WTC11 (cell line): ENCODE measurements at regions not wholly inside any gene's neighbourhood (a gene's known extent, or its start where the extent isn't known, plus 50 kb on each side); places are given as distances from the start of the nearest gene placed in this dataset.

Experiments used
- CREB1 ChIP-seq: sonication (generic); formaldehyde crosslinking; IDR thresholded peaks from 2 replicates; pipeline ENCODE4 v1.8.0; 2023; ENCODE audit warnings: mild to moderate bottlenecking, missing genetic modification reagents
- ESRRA ChIP-seq: sonication (generic); formaldehyde crosslinking; IDR thresholded peaks from 2 replicates; pipeline ENCODE4 v1.8.1; 2022; ENCODE audit warnings: mild to moderate bottlenecking, missing genetic modification reagents, borderline replicate concordance
- NR2C2 ChIP-seq: sonication (generic); formaldehyde crosslinking; IDR thresholded peaks from 2 replicates; pipeline ENCODE4 v1.8.0; 2022; ENCODE audit warnings: mild to moderate bottlenecking, missing genetic modification reagents
- SP1 ChIP-seq: sonication (generic); formaldehyde crosslinking; conservative IDR thresholded peaks from 2 replicates; pipeline ENCODE4 v1.8.1; 2022; ENCODE audit warnings: missing genetic modification reagents
- TEAD4 ChIP-seq: sonication (generic); formaldehyde crosslinking; IDR thresholded peaks from 2 replicates; pipeline ENCODE4 v1.8.0; 2022; ENCODE audit warnings: mild to moderate bottlenecking, missing genetic modification reagents
- ZNF138 ChIP-seq: sonication (generic); formaldehyde crosslinking; conservative IDR thresholded peaks from 2 replicates; pipeline ENCODE4 v1.8.1; 2022; ENCODE audit warnings: mild to moderate bottlenecking, moderate library complexity, missing genetic modification reagents
- ZNF423 ChIP-seq: fragments of 250-450 bp; sonication (Bioruptor Pico); IDR thresholded peaks from 2 replicates; pipeline ENCODE4 v2.1.2; 2022; ENCODE audit warnings: mild to moderate bottlenecking, moderate library complexity
- TF ChIP-seq, protein P1 (sequence below): sonication (generic); formaldehyde crosslinking; conservative IDR thresholded peaks from 2 replicates; pipeline ENCODE4 v1.8.1; 2023; ENCODE audit warnings: mild to moderate bottlenecking, low read depth, missing genetic modification reagents, moderate library complexity
- TF ChIP-seq, protein P2 (sequence below): fragments of 200-600 bp; IDR thresholded peaks from 2 replicates; pipeline ENCODE4 v1.8.0; 2022; ENCODE audit warnings: antibody characterized with exemption
- TF ChIP-seq, protein P3 (sequence below): sonication (generic); formaldehyde crosslinking; conservative IDR thresholded peaks from 2 replicates; pipeline ENCODE4 v1.8.1; 2022; ENCODE audit warnings: mild to moderate bottlenecking, missing genetic modification reagents
- TF ChIP-seq, protein P4 (sequence below): sonication (generic); formaldehyde crosslinking; IDR thresholded peaks from 2 replicates; pipeline ENCODE4 v1.8.0; 2022; ENCODE audit warnings: mild to moderate bottlenecking, missing genetic modification reagents
- TF ChIP-seq, protein P5 (sequence below): sonication (generic); formaldehyde crosslinking; IDR thresholded peaks from 2 replicates; pipeline ENCODE4 v1.8.1; 2023; ENCODE audit warnings: mild to moderate bottlenecking, missing genetic modification reagents

DNA sequence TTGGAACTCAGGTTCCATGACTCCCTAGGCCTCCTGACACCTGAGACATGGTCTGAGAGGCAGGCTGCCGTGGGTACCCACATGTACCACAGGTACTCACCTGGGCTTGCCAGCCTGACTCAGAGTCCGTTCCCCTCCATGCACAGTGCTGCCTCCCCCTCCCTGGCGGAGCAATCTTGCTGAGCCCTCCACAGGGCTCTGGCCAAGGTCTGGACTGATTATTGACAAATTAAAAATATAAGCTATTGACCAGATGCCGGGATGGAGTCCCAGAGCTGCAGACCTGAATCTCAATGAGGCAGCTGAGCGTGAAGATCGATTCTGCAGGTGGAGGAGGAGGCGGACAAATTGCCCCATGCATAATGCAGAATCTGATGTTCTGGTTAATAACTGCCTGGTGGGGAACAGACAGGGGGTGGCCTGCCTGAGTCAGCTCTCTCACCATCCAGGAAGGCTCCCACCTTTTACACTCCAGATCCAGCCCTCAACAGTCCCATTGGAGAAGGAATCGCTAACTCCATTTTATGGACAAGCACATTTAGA is 422.7 kb downstream of the MIAT start:
- TF ChIP-seq, protein P1, sequence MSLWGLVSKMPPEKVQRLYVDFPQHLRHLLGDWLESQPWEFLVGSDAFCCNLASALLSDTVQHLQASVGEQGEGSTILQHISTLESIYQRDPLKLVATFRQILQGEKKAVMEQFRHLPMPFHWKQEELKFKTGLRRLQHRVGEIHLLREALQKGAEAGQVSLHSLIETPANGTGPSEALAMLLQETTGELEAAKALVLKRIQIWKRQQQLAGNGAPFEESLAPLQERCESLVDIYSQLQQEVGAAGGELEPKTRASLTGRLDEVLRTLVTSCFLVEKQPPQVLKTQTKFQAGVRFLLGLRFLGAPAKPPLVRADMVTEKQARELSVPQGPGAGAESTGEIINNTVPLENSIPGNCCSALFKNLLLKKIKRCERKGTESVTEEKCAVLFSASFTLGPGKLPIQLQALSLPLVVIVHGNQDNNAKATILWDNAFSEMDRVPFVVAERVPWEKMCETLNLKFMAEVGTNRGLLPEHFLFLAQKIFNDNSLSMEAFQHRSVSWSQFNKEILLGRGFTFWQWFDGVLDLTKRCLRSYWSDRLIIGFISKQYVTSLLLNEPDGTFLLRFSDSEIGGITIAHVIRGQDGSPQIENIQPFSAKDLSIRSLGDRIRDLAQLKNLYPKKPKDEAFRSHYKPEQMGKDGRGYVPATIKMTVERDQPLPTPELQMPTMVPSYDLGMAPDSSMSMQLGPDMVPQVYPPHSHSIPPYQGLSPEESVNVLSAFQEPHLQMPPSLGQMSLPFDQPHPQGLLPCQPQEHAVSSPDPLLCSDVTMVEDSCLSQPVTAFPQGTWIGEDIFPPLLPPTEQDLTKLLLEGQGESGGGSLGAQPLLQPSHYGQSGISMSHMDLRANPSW (CRISPR knock-in tag), result no peak
- TF ChIP-seq NR2C2 (CRISPR knock-in tag) (no peak), ESRRA (CRISPR knock-in tag) (no peak), SP1 (CRISPR knock-in tag) (no peak), TEAD4 (CRISPR knock-in tag) (no peak), CREB1 (no peak), ZNF138 (no peak), ZNF423 (CRISPR knock-in tag) (no peak)
- TF ChIP-seq, protein P2, sequence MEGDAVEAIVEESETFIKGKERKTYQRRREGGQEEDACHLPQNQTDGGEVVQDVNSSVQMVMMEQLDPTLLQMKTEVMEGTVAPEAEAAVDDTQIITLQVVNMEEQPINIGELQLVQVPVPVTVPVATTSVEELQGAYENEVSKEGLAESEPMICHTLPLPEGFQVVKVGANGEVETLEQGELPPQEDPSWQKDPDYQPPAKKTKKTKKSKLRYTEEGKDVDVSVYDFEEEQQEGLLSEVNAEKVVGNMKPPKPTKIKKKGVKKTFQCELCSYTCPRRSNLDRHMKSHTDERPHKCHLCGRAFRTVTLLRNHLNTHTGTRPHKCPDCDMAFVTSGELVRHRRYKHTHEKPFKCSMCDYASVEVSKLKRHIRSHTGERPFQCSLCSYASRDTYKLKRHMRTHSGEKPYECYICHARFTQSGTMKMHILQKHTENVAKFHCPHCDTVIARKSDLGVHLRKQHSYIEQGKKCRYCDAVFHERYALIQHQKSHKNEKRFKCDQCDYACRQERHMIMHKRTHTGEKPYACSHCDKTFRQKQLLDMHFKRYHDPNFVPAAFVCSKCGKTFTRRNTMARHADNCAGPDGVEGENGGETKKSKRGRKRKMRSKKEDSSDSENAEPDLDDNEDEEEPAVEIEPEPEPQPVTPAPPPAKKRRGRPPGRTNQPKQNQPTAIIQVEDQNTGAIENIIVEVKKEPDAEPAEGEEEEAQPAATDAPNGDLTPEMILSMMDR, result no peak
- TF ChIP-seq, protein P3, sequence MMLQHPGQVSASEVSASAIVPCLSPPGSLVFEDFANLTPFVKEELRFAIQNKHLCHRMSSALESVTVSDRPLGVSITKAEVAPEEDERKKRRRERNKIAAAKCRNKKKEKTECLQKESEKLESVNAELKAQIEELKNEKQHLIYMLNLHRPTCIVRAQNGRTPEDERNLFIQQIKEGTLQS, result no peak
- TF ChIP-seq, protein P4, sequence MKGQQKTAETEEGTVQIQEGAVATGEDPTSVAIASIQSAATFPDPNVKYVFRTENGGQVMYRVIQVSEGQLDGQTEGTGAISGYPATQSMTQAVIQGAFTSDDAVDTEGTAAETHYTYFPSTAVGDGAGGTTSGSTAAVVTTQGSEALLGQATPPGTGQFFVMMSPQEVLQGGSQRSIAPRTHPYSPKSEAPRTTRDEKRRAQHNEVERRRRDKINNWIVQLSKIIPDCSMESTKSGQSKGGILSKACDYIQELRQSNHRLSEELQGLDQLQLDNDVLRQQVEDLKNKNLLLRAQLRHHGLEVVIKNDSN, result no peak
- TF ChIP-seq, protein P5, sequence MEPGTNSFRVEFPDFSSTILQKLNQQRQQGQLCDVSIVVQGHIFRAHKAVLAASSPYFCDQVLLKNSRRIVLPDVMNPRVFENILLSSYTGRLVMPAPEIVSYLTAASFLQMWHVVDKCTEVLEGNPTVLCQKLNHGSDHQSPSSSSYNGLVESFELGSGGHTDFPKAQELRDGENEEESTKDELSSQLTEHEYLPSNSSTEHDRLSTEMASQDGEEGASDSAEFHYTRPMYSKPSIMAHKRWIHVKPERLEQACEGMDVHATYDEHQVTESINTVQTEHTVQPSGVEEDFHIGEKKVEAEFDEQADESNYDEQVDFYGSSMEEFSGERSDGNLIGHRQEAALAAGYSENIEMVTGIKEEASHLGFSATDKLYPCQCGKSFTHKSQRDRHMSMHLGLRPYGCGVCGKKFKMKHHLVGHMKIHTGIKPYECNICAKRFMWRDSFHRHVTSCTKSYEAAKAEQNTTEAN (CRISPR knock-in tag), result no peak
